ENCODE measurements at regions not wholly inside any gene's neighbourhood (a gene's known extent, or its start where the extent isn't known, plus 50 kb on each side); places are given as distances from the start of the nearest gene placed in this dataset.
A peak's percentile ranks its signal among the peaks of the same experiment; 100 is the strongest.

- intact Hi-C loops (cut with DNase I), result no loop called here
- ATAC-seq (no peak), DNase-seq (peak in 1 of 5 donors; percentile 65)
- TF ChIP-seq, protein P1, sequence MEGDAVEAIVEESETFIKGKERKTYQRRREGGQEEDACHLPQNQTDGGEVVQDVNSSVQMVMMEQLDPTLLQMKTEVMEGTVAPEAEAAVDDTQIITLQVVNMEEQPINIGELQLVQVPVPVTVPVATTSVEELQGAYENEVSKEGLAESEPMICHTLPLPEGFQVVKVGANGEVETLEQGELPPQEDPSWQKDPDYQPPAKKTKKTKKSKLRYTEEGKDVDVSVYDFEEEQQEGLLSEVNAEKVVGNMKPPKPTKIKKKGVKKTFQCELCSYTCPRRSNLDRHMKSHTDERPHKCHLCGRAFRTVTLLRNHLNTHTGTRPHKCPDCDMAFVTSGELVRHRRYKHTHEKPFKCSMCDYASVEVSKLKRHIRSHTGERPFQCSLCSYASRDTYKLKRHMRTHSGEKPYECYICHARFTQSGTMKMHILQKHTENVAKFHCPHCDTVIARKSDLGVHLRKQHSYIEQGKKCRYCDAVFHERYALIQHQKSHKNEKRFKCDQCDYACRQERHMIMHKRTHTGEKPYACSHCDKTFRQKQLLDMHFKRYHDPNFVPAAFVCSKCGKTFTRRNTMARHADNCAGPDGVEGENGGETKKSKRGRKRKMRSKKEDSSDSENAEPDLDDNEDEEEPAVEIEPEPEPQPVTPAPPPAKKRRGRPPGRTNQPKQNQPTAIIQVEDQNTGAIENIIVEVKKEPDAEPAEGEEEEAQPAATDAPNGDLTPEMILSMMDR (IDR thresholded peaks at IDR 0.05), result no peak
- no peak for TF ChIP-seq POLR2A (IDR thresholded peaks at IDR 0.05)
- Histone ChIP-seq H3K27ac (no peak overlapping the region), H3K27me3 (peaks cover 0 to 62% (median 11%) of the 10 kb centered on the region in 9 donors), H3K4me3 (no peak overlapping the region), H3K9me3 (no peaks in the 10 kb centered on the region), H3K4me1 (peaks cover 0 to 11% (median 0%) of the 10 kb centered on the region in 12 donors), H3K36me3 (no peaks in the 10 kb centered on the region)
- WGBS, 4 donors, result 61 to 68% (median 61%) methylated on average over 13 to 16 of the region's 16 CpGs
Observed at GRCh38 chr2:239747274-239747673, 277.9 kb downstream of the NDUFA10 start.

DNA sequence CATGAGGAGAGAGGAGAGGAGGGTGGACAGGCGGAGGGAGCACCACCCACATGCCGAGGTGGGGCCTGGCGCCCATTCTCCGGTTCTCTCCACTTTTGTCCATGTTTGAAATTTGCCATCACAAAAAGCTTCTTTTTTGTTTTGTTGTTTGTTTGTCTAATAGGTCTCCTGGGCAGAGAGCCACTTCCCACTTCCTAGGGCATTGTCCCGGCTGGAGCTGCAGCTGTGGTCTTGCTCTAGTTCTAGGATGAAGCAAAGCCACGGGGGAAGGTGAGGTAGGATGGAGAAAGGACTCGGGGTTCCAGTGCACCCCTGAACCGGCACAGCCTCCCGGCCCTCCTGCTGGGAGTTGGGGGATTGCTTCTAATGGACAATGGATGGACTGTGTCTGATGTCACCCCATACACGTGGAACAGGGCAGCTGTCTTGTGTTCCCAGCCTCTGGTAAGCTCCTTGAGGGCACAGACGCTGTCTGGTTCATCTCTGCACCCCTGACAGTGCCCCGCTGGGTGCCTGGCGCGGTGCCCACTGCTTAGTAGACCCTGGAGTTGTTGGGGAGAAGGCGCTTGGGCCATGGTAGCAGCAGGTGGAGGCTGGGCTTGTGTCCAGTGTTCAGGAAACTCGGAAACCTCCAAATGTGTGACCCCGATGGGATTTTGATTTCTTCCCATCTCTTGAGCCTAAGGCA is 278.4 kb downstream of the NDUFA10 start:
- 65 to 81% (median 71%) methylated on average over 13 to 17 of the region's 17 CpGs for WGBS, 4 donors
- H3K9me3 ChIP-seq, result no peaks in the 10 kb centered on the region
- H3K36me3 ChIP-seq, result no peaks in the 10 kb centered on the region
- no peak for ATAC-seq
- intact Hi-C loops (cut with DNase I), result no loop called here
- peak in 1 of 5 donors; percentile 33 for DNase-seq
- peaks cover 0 to 7% (median 0%) of the 10 kb centered on the region in 12 donors for H3K4me1 ChIP-seq
- H3K27ac ChIP-seq, result no peak overlapping the region
- TF ChIP-seq POLR2A (IDR thresholded peaks at IDR 0.05), result no peak
- TF ChIP-seq, protein P1 (IDR thresholded peaks at IDR 0.05), result no peak
- H3K4me3 ChIP-seq, result no peak overlapping the region
- H3K27me3 ChIP-seq, result peaks cover 0 to 56% (median 11%) of the 10 kb centered on the region in 9 donors

- H3K4me1 ChIP-seq, result no peaks in the 10 kb centered on the region
- no peaks in the 10 kb centered on the region for H3K36me3 ChIP-seq
- H3K27ac ChIP-seq, result no peak overlapping the region
- DNase-seq (peak in 1 of 5 donors; percentile 37), ATAC-seq (no peak)
- intact Hi-C loops (cut with DNase I), result no loop called here
- H3K4me3 ChIP-seq, result no peak overlapping the region
- WGBS, 4 donors, result 50 to 58% (median 51%) methylated on average over 24 of the region's 24 CpGs
- no peak for TF ChIP-seq POLR2A (IDR thresholded peaks at IDR 0.05)
- TF ChIP-seq, protein P1 (IDR thresholded peaks at IDR 0.05), result no peak
- peaks cover 0 to 48% (median 11%) of the 10 kb centered on the region in 9 donors for H3K27me3 ChIP-seq
- H3K9me3 ChIP-seq, result no peaks in the 10 kb centered on the region
Observed at GRCh38 chr2:239745386-239746227, 279.5 kb downstream of the NDUFA10 start.

DNA sequence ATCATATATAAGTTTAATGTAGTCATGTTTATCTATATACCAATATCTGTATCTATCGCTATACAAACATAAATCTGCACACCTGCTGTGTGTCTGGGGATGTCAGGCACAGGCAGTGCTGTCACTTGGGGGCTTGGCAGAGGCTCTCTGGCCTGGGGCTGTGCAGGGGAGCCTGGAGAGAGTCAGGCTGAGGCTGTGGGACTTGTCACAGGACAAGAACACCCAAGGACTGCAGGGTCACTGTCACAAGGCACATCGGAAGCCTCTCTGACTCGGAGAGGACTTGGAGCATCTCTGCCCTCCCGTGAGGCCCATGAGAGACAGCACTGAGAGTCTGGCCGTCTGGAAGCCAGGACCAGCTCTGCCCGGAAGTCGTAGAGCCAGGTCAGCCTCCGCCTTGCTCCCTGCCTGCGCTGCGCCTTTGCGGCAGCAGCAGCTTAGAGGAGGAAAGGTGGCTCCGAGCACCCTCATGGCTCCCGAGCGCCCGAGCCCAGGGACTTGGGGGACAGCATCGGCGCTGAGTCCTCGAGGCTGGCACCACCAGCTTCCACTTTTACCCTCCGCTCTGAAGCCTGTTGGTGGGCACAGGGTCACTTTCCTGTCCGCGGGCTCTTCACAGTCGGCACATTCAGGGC is 280.3 kb downstream of the NDUFA10 start:
- Histone ChIP-seq H3K9me3 (no peaks in the 10 kb centered on the region), H3K27ac (no peak overlapping the region), H3K4me3 (no peak overlapping the region), H3K27me3 (peaks cover 0 to 48% (median 11%) of the 10 kb centered on the region in 9 donors), H3K36me3 (no peaks in the 10 kb centered on the region), H3K4me1 (no peaks in the 10 kb centered on the region)
- 87 to 91% (median 89%) methylated on average over 12 to 22 of the region's 22 CpGs for WGBS, 4 donors
- no peak for TF ChIP-seq POLR2A (IDR thresholded peaks at IDR 0.05)
- TF ChIP-seq, protein P1 (IDR thresholded peaks at IDR 0.05), result no peak
- DNase-seq (peak in 1 of 5 donors; percentile 51), ATAC-seq (no peak)
- intact Hi-C loops (cut with DNase I), result no loop called here
